Neuronal stem cell (in vitro differentiated cells): ENCODE measurements at regions not wholly inside any gene's neighbourhood (a gene's known extent, or its start where the extent isn't known, plus 50 kb on each side); places are given as distances from the start of the nearest gene placed in this dataset.

Experiments used
- DNase-seq: peaks from one replicate; pipeline ENCODE4 v3.0.0-alpha.2; 2013; ENCODE audit warnings: low spot score
- H2AFZ ChIP-seq: one replicate; pipeline ENCODE4 v1.6.1; 2013; ENCODE audit warnings: mild to moderate bottlenecking, low read length, inconsistent platforms
- H2AK5ac ChIP-seq: 2 replicates; pipeline ENCODE4 v1.6.1; 2013; ENCODE audit warnings: low read depth, mild to moderate bottlenecking, inconsistent platforms, low read length, moderate library complexity, mixed read lengths
- H2BK120ac ChIP-seq: 2 replicates; pipeline ENCODE4 v1.6.1; 2013; ENCODE audit warnings: low read depth, mild to moderate bottlenecking, inconsistent platforms, low read length, moderate library complexity, mixed read lengths
- H2BK12ac ChIP-seq: one replicate; pipeline ENCODE4 v1.6.1; 2013; ENCODE audit warnings: low read length, inconsistent platforms
- H2BK15ac ChIP-seq: 2 replicates; pipeline ENCODE4 v1.6.1; 2013; ENCODE audit warnings: mild to moderate bottlenecking, low read length, inconsistent platforms, mixed read lengths
- H2BK5ac ChIP-seq: one replicate; pipeline ENCODE4 v1.6.1; 2013; ENCODE audit warnings: inconsistent platforms, mild to moderate bottlenecking, low read length, moderate library complexity
- H3K14ac ChIP-seq: one replicate; pipeline ENCODE4 v1.6.1; 2013; ENCODE audit warnings: low read length, inconsistent platforms
- H3K18ac ChIP-seq: 2 replicates; pipeline ENCODE4 v1.6.1; 2013; ENCODE audit warnings: low read length, inconsistent platforms
- H3K23ac ChIP-seq: 2 replicates; pipeline ENCODE4 v1.6.1; 2013; ENCODE audit warnings: low read depth, mild to moderate bottlenecking, mixed read lengths, low read length, inconsistent platforms; ENCODE audit not compliant: poor library complexity
- H3K27ac ChIP-seq: replicated peaks from 3 replicates; pipeline ENCODE4 v1.5.1; 2013; ENCODE audit warnings: low read length, inconsistent platforms
- H3K27me3 ChIP-seq, 3 experiments: 2 replicates each; pipeline ENCODE4 v1.6.1; 2013; ENCODE audit warnings: low read length in 3 of 3, mild to moderate bottlenecking in 2 of 3, inconsistent platforms in 1 of 3, low read depth in 1 of 3, mixed read lengths in 1 of 3, moderate library complexity in 1 of 3; ENCODE audit not compliant: control insufficient read depth in 3 of 3, insufficient read depth in 3 of 3
- H3K36me3 ChIP-seq, 2 donors: replicated peaks in 1 of 2; 2 replicates each; pipeline ENCODE4 v1.6.1; 2013; ENCODE audit warnings: low read length in 2 of 2; ENCODE audit not compliant: control insufficient read depth in 2 of 2, insufficient read depth in 2 of 2
- H3K4ac ChIP-seq: 2 replicates; pipeline ENCODE4 v1.6.1; 2013; ENCODE audit warnings: inconsistent platforms, mild to moderate bottlenecking, low read length, moderate library complexity
- H3K4me1 ChIP-seq, 2 donors: 1 replicate in 1 of 2; 2 replicates in 1 of 2; pipeline ENCODE4 v1.6.1; 2013; ENCODE audit warnings: low read length in 2 of 2, low read depth in 1 of 2; ENCODE audit not compliant: control insufficient read depth in 2 of 2, insufficient read depth in 1 of 2
- H3K4me2 ChIP-seq: one replicate; pipeline ENCODE4 v1.6.1; 2013; ENCODE audit warnings: mild to moderate bottlenecking, low read length, inconsistent platforms; ENCODE audit not compliant: insufficient read depth, poor library complexity, severe bottlenecking
- H3K4me3 ChIP-seq, 2 donors: 2 replicates each; pipeline ENCODE4 v1.5.1; 2013; ENCODE audit warnings: low read length in 2 of 2, mild to moderate bottlenecking in 2 of 2, inconsistent platforms in 1 of 2, moderate library complexity in 1 of 2
- H3K79me1 ChIP-seq: one replicate; pipeline ENCODE4 v1.6.1; 2013; ENCODE audit warnings: low read depth, mild to moderate bottlenecking, inconsistent platforms, low read length, moderate library complexity
- H3K9ac ChIP-seq: one replicate; pipeline ENCODE4 v1.6.1; 2013; ENCODE audit warnings: mild to moderate bottlenecking, low read depth, low read length, inconsistent platforms; ENCODE audit not compliant: poor library complexity
- H3K9me3 ChIP-seq, 2 donors: replicated peaks in 1 of 2; 2 replicates each; pipeline versions ENCODE3 to v1.6.1; 2013; ENCODE audit warnings: low read length in 2 of 2, mild to moderate bottlenecking in 2 of 2, inconsistent platforms in 1 of 2, low read depth in 1 of 2, mixed read lengths in 1 of 2, moderate library complexity in 1 of 2; ENCODE audit not compliant: control insufficient read depth in 2 of 2, insufficient read depth in 1 of 2
- H4K8ac ChIP-seq: one replicate; pipeline ENCODE4 v1.6.1; 2013; ENCODE audit warnings: low read depth, mild to moderate bottlenecking, inconsistent platforms, low read length, moderate library complexity
- H4K91ac ChIP-seq: one replicate; pipeline ENCODE4 v1.6.1; 2013; ENCODE audit warnings: low read length, low read depth, mild to moderate bottlenecking, inconsistent platforms; ENCODE audit not compliant: poor library complexity
- WGBS, 2 donors: extraction: QIAGEN DNeasy Blood & Tissue Kit; methylation state at CpG; one replicate each; pipeline ENCODE4 v1.1.7; 2013; ENCODE audit warnings: missing lambda C conversion rate in 2 of 2, mixed read lengths in 1 of 2; ENCODE audit not compliant: insufficient read length in 2 of 2, insufficient replicate concordance in 1 of 2; ENCODE audit errors: extremely low coverage in 2 of 2; 5-methylcytosine and 5-hydroxymethylcytosine counted together

- Histone ChIP-seq H3K9ac (no peak overlapping the region), H2BK15ac (no peak overlapping the region), H3K9me3 (no peaks in the 10 kb centered on the region), H2AK5ac (no peak overlapping the region), H3K27me3 (no peaks in the 10 kb centered on the region), H3K4me2 (no peak overlapping the region), H3K4me3 (no peak overlapping the region), H4K8ac (no peak overlapping the region), H3K23ac (no peak overlapping the region), H3K4ac (no peak overlapping the region), H2AFZ (no peak overlapping the region), H4K91ac (no peak overlapping the region), H3K18ac (no peak overlapping the region), H3K79me1 (no peaks in the 10 kb centered on the region), H3K4me1 (peaks cover 2% of the 10 kb centered on the region in 2 donors), H2BK5ac (no peak overlapping the region), H3K27ac (no peak overlapping the region), H3K14ac (no peak overlapping the region), H3K36me3 (no peaks in the 10 kb centered on the region), H2BK120ac (no peak overlapping the region), H2BK12ac (no peak overlapping the region)
- DNase-seq: no peak
- WGBS, 2 donors: no CpG with 5 or more reads among the region's 1 CpG
Observed at GRCh38 chr3:182413682-182414081, 379.6 kb upstream of the ATP11B start.

DNA sequence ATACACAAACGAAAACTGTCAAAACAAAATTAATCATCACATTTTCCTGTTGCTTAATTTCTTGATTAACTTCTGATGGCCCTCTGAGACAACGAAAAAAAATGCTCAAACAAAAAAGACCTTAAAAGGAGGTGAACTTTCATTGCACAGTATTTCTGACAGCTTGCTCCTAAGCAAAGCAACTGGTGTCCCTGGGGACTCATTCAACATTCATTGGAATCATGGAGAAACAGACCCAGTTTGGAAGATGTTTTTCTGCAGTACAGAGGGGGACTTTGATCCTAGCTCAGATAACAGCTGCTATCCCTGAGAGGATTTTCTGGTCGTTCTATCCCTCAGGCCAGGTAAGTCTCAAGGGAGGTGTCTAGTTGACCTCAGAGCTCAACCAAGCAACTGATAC is 378.7 kb upstream of the ATP11B start:
- no peak overlapping the region for H2BK5ac ChIP-seq
- no peak overlapping the region for H3K4ac ChIP-seq
- no peaks in the 10 kb centered on the region for H3K27me3 ChIP-seq
- H3K18ac ChIP-seq: no peak overlapping the region
- H3K4me2 ChIP-seq: no peak overlapping the region
- H3K36me3 ChIP-seq: no peaks in the 10 kb centered on the region
- no peak overlapping the region for H4K8ac ChIP-seq
- H3K14ac ChIP-seq: no peak overlapping the region
- no peak overlapping the region for H2AK5ac ChIP-seq
- no peak overlapping the region for H4K91ac ChIP-seq
- no peak overlapping the region for H3K27ac ChIP-seq
- H3K4me3 ChIP-seq: no peak overlapping the region
- no CpG with 5 or more reads among the region's 3 CpGs for WGBS, 2 donors
- DNase-seq: no peak
- H3K9ac ChIP-seq: no peak overlapping the region
- no peak overlapping the region for H2AFZ ChIP-seq
- no peaks in the 10 kb centered on the region for H3K9me3 ChIP-seq
- peaks cover 2% of the 10 kb centered on the region in 2 donors for H3K4me1 ChIP-seq
- no peak overlapping the region for H2BK12ac ChIP-seq
- no peak overlapping the region for H2BK120ac ChIP-seq
- H2BK15ac ChIP-seq: no peak overlapping the region
- H3K79me1 ChIP-seq: no peaks in the 10 kb centered on the region
- H3K23ac ChIP-seq: no peak overlapping the region

DNA sequence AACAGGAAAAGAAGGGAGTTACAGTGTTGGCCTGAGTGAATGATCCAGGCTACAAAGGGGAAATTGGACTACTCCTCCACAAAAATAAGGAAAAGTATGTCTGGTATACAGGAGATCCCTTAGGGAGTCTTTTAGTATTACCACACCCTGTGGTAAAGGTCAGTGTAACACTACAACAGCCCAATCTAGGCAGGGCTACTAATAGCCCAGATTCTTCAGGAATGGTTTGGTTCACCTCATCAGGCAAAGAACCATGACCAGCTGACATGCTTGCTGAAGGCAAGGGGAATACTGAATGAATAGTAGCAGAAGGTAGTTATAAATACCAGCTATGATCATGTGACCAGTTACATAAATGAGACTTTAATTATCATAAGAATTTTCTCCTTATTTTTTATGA is 372.6 kb upstream of the ATP11B start:
- Histone ChIP-seq H4K8ac (no peak overlapping the region), H2BK15ac (no peak overlapping the region), H3K27ac (no peak overlapping the region), H3K23ac (no peak overlapping the region), H2BK120ac (no peak overlapping the region), H3K18ac (no peak overlapping the region), H3K14ac (no peak overlapping the region), H3K9me3 (no peaks in the 10 kb centered on the region), H2AK5ac (no peak overlapping the region), H4K91ac (no peak overlapping the region), H2AFZ (no peak overlapping the region), H3K4me2 (no peak overlapping the region), H3K27me3 (no peaks in the 10 kb centered on the region), H3K4me1 (no peaks in the 10 kb centered on the region), H3K36me3 (no peaks in the 10 kb centered on the region), H3K9ac (no peak overlapping the region), H2BK5ac (no peak overlapping the region), H3K79me1 (no peaks in the 10 kb centered on the region), H2BK12ac (no peak overlapping the region), H3K4ac (no peak overlapping the region), H3K4me3 (no peak overlapping the region)
- no peak for DNase-seq

DNA sequence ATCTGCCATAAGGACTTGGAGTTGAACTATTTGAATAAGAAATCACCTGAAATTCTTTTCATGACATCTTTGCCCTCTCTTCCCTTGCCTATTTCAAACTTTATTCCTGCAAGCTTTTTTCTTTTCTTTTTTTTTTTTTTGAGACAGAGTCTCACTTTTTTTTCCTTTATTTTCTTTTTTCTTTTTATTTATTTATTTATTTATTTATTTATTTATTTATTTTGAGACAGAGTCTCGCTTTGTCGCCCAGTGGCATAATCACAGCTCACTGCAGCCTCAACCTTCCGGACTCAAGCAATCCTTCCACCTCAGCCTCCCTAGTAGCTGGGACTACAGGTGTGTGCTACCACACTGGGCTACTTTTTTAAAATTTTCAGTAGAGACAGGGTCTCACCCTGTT is 369.3 kb upstream of the ATP11B start:
- Histone ChIP-seq H3K36me3 (no peaks in the 10 kb centered on the region), H3K27me3 (no peaks in the 10 kb centered on the region), H3K4me2 (no peak overlapping the region), H3K18ac (no peak overlapping the region), H4K91ac (no peak overlapping the region), H2BK15ac (no peak overlapping the region), H2BK5ac (no peak overlapping the region), H3K4me3 (no peak overlapping the region), H2AFZ (no peak overlapping the region), H4K8ac (no peak overlapping the region), H2BK12ac (no peak overlapping the region), H3K9me3 (no peaks in the 10 kb centered on the region), H2BK120ac (no peak overlapping the region), H3K4ac (no peak overlapping the region), H3K4me1 (no peaks in the 10 kb centered on the region), H2AK5ac (no peak overlapping the region), H3K27ac (no peak overlapping the region), H3K79me1 (no peaks in the 10 kb centered on the region), H3K9ac (no peak overlapping the region), H3K23ac (no peak overlapping the region), H3K14ac (no peak overlapping the region)
- WGBS, 2 donors: no CpG with 5 or more reads among the region's 3 CpGs
- no peak for DNase-seq
